Astrocyte (in vitro differentiated cells and primary cell): ENCODE measurements at regions not wholly inside any gene's neighbourhood (a gene's known extent, or its start where the extent isn't known, plus 50 kb on each side); places are given as distances from the start of the nearest gene placed in this dataset.
"Not testable (repeated sequence)": the region's sequence is repeated elsewhere in the genome, so short reads cannot be mapped to it uniquely, and the experiment has no call there.

ENCODE experiments used
- DNase-seq: peaks from one replicate; pipeline ENCODE4 v3.0.0-alpha.2; 2010; ENCODE audit warnings: low read depth
- FAIRE-seq: peaks from 2 replicates; lab custom pipeline; 2011; peaks lifted over from hg19 to GRCh38; lab: Jason Lieb, UNC
- H2AFZ ChIP-seq: 2 replicates; pipeline ENCODE4 v1.6.0; 2012; ENCODE audit warnings: low read depth, low read length, inconsistent platforms
- H3K27ac ChIP-seq: 2 replicates; pipeline ENCODE4 v1.5.1; 2011; ENCODE audit warnings: low read depth, low read length, inconsistent platforms
- H3K27me3 ChIP-seq: 2 replicates; pipeline ENCODE4 v1.6.0; 2011; ENCODE audit warnings: low read length, inconsistent platforms; ENCODE audit not compliant: insufficient read depth
- H3K36me3 ChIP-seq: 2 replicates; pipeline ENCODE4 v1.5.1; 2011; ENCODE audit warnings: low read length, inconsistent platforms; ENCODE audit not compliant: insufficient read depth
- H3K4me1 ChIP-seq: 2 replicates; pipeline ENCODE4 v1.5.1; 2011; ENCODE audit warnings: low read length, inconsistent platforms; ENCODE audit not compliant: insufficient read depth
- H3K4me2 ChIP-seq: 2 replicates; pipeline ENCODE4 v1.6.0; 2012; ENCODE audit warnings: low read length, inconsistent platforms
- H3K4me3 ChIP-seq: 2 replicates; pipeline ENCODE4 v1.5.1; 2011; ENCODE audit warnings: low read depth, mild to moderate bottlenecking, low read length, inconsistent platforms; ENCODE audit not compliant: insufficient read depth
- H3K79me2 ChIP-seq: 2 replicates; pipeline ENCODE4 v1.6.0; 2012; ENCODE audit warnings: mild to moderate bottlenecking, low read length, inconsistent platforms; ENCODE audit not compliant: insufficient read depth
- H3K9ac ChIP-seq: 2 replicates; pipeline ENCODE4 v1.6.0; 2012; ENCODE audit warnings: mild to moderate bottlenecking, low read length, inconsistent platforms
- H3K9me3 ChIP-seq: 2 replicates; pipeline ENCODE4 v1.5.1; 2012; ENCODE audit warnings: low read depth, mild to moderate bottlenecking, low read length, inconsistent platforms; ENCODE audit not compliant: insufficient read depth
- H4K20me1 ChIP-seq: 2 replicates; pipeline ENCODE4 v1.6.0; 2012; ENCODE audit warnings: low read length, inconsistent platforms; ENCODE audit not compliant: insufficient read depth
- H3K27ac Mint-ChIP-seq: one replicate; pipeline ENCODE4 v1.8.0; 2021; ENCODE audit warnings: mild to moderate bottlenecking, mixed read lengths; ENCODE audit not compliant: unreplicated experiment
- H3K27me3 Mint-ChIP-seq: one replicate; pipeline ENCODE4 v1.8.0; 2021; ENCODE audit warnings: low read depth, mixed read lengths; ENCODE audit not compliant: unreplicated experiment
- H3K36me3 Mint-ChIP-seq: one replicate; pipeline ENCODE4 v1.8.0; 2021; ENCODE audit warnings: low read depth, mixed read lengths; ENCODE audit not compliant: unreplicated experiment
- H3K4me1 Mint-ChIP-seq: one replicate; pipeline ENCODE4 v1.8.0; 2021; ENCODE audit warnings: low read depth, mixed read lengths; ENCODE audit not compliant: unreplicated experiment
- H3K4me3 Mint-ChIP-seq: one replicate; pipeline ENCODE4 v1.8.0; 2021; ENCODE audit warnings: mild to moderate bottlenecking, moderate library complexity, mixed read lengths; ENCODE audit not compliant: unreplicated experiment
- H3K9me3 Mint-ChIP-seq: one replicate; pipeline ENCODE4 v1.8.0; 2021; ENCODE audit warnings: mild to moderate bottlenecking, mixed read lengths; ENCODE audit not compliant: unreplicated experiment
- EZH2 ChIP-seq: IDR thresholded peaks from 2 replicates; pipeline ENCODE4 v1.6.1; 2012; ENCODE audit warnings: mild to moderate bottlenecking, low read length, inconsistent platforms; ENCODE audit not compliant: insufficient read depth
- TF ChIP-seq, protein P1 (sequence below): IDR thresholded peaks from 2 replicates; pipeline ENCODE4 v1.5.1; 2011; ENCODE audit warnings: low read depth, mild to moderate bottlenecking, inconsistent platforms, low read length, moderate library complexity; ENCODE audit not compliant: insufficient read depth

DNA sequence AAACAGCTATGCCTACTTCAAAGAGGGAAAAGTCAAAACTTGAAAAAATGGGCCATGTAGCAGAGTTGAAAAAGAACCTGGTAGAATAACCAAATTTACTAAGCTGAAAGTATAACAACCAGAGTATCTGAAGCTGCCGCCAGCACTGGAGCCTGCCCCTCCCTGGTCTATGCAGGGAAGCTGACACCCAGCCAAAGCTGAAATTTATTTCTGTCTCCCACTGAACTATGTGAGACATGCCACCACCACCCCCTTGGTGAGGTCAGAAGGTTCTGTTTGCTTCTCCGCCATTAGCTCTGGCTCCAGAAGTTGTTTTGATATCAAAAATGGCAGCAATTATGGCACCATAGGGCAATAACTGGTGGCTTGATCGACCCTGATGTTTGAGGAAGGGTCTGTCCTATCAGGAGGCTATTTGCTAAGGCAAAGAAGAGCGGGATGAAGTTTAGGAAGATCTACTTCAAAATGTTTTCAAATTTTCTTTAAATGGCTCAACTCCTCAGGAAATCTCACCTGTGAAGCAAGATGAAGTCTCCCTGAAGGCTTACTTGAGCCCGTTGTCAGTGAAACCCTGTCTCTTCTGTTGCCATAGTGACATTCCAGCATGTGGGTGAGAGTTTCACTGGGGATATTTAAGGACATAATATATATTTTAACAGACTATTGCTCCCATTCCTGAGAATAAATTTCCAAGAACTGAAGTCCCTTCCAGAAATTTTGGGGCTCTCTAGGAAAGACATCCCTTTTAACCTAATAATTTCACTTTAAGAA, 122.0 kb downstream of the COPRS start:
- Mint-ChIP-seq H3K27me3 (peaks cover 7% of the 10 kb centered on the region), H3K9me3 (peaks cover 4% of the 10 kb centered on the region), H3K27ac (no peak overlapping the region), H3K4me1 (peaks cover 18% of the 10 kb centered on the region), H3K36me3 (no peaks in the 10 kb centered on the region), H3K4me3 (no peak overlapping the region)
- H3K9me3 ChIP-seq = no peaks in the 10 kb centered on the region
- H3K36me3 ChIP-seq = no peaks in the 10 kb centered on the region
- TF ChIP-seq, protein P1, sequence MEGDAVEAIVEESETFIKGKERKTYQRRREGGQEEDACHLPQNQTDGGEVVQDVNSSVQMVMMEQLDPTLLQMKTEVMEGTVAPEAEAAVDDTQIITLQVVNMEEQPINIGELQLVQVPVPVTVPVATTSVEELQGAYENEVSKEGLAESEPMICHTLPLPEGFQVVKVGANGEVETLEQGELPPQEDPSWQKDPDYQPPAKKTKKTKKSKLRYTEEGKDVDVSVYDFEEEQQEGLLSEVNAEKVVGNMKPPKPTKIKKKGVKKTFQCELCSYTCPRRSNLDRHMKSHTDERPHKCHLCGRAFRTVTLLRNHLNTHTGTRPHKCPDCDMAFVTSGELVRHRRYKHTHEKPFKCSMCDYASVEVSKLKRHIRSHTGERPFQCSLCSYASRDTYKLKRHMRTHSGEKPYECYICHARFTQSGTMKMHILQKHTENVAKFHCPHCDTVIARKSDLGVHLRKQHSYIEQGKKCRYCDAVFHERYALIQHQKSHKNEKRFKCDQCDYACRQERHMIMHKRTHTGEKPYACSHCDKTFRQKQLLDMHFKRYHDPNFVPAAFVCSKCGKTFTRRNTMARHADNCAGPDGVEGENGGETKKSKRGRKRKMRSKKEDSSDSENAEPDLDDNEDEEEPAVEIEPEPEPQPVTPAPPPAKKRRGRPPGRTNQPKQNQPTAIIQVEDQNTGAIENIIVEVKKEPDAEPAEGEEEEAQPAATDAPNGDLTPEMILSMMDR = no peak
- TF ChIP-seq EZH2 = no peak
- no peak overlapping the region for H3K9ac ChIP-seq
- H3K27me3 ChIP-seq = no peaks in the 10 kb centered on the region
- H3K27ac ChIP-seq = no peak overlapping the region
- H2AFZ ChIP-seq = no peak overlapping the region
- FAIRE-seq (no peak), DNase-seq (no peak)
- no peak overlapping the region for H3K4me3 ChIP-seq
- H4K20me1 ChIP-seq = no peaks in the 10 kb centered on the region
- peaks cover 28% of the 10 kb centered on the region for H3K4me1 ChIP-seq
- no peak overlapping the region for H3K4me2 ChIP-seq
- no peaks in the 10 kb centered on the region for H3K79me2 ChIP-seq

DNA sequence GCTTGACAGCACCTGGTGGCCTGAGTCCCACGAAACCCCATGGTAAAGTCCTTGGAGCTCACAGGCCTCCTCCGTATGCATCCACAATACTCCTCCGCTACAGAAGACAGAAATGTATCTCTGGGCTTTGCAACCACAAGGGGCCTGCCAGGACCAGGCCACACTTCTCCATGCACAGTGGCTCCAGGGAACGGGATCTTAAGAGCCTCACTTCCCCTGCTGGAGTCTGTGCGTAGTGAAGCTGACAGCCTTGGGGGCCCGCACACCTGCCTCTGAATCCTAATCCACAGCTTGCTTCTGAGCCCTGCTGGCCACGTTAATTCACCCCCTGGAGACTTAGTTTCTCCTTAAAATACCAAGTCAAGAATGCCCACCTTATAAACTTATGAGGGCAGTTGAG, 125.7 kb downstream of the COPRS start:
- Histone ChIP-seq H3K36me3 (no peaks in the 10 kb centered on the region), H3K4me3 (no peak overlapping the region), H3K27ac (no peak overlapping the region), H3K79me2 (no peaks in the 10 kb centered on the region), H4K20me1 (no peaks in the 10 kb centered on the region), H3K9ac (no peak overlapping the region), H3K27me3 (no peaks in the 10 kb centered on the region), H3K4me2 (no peak overlapping the region), H2AFZ (no peak overlapping the region), H3K9me3 (no peaks in the 10 kb centered on the region), H3K4me1 (no peaks in the 10 kb centered on the region)
- H3K36me3 Mint-ChIP-seq = no peaks in the 10 kb centered on the region
- peaks cover 2% of the 10 kb centered on the region for H3K4me1 Mint-ChIP-seq
- H3K9me3 Mint-ChIP-seq = peaks cover 4% of the 10 kb centered on the region
- H3K4me3 Mint-ChIP-seq = no peak overlapping the region
- DNase-seq (no peak), FAIRE-seq (no peak)
- TF ChIP-seq EZH2 = no peak
- TF ChIP-seq, protein P1 = no peak
- no peak overlapping the region for H3K27ac Mint-ChIP-seq
- H3K27me3 Mint-ChIP-seq = peaks cover 6% of the 10 kb centered on the region

DNA sequence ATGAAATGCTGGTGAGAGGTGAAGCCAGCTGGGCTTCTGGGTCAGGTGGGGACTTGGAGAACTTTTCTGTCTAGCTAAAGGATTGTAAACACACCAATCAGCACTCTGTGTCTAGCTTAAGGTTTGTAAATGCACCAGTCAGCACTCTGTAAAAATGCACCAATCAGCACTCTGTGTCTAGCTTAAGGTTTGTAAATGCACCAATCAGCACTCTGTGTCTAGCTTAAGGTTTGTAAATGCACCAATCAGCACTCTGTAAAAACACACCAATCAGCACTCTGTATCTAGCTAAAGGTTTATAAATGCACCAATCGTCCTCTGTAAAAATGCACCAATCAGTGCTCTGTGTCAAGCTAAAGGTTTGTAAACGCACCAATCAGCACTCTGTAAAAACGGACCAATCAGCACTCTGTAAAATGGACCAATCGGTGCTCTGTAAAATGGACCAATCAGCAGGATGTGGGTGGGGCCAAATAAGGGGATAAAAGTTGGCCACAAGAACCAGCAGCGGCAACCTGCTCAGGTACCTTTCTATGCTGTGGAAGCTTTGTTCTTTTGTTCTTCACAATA, 127.4 kb downstream of the COPRS start:
- not testable (repeated sequence) for H3K4me1 Mint-ChIP-seq, H3K27me3 ChIP-seq, H3K27ac ChIP-seq, DNase-seq, FAIRE-seq, H3K4me3 ChIP-seq, H3K27me3 Mint-ChIP-seq, H3K9me3 ChIP-seq, H3K27ac Mint-ChIP-seq, H2AFZ ChIP-seq, H3K4me3 Mint-ChIP-seq, H3K4me1 ChIP-seq, H3K9ac ChIP-seq, H3K4me2 ChIP-seq, H3K9me3 Mint-ChIP-seq, H4K20me1 ChIP-seq, H3K79me2 ChIP-seq, H3K36me3 Mint-ChIP-seq, H3K36me3 ChIP-seq
